Testis (tissue), 2 donors: ENCODE measurements at regions not wholly inside any gene's neighbourhood (a gene's known extent, or its start where the extent isn't known, plus 50 kb on each side); places are given as distances from the start of the nearest gene placed in this dataset.

ENCODE experiments used
- DNase-seq: peaks from one replicate; pipeline ENCODE4 v3.0.0-alpha.2; 2019
- H3K27ac ChIP-seq, 2 donors: fragments of 200-600 bp; sonication (generic); one replicate each; pipeline ENCODE4 v1.5.1; 2019
- H3K27me3 ChIP-seq: fragments of 200-600 bp; sonication (generic); one replicate; pipeline ENCODE4 v1.5.1; 2019
- H3K36me3 ChIP-seq: fragments of 200-600 bp; sonication (generic); one replicate; pipeline ENCODE4 v1.5.1; 2017; ENCODE audit warnings: low read depth; ENCODE audit errors: missing control alignments
- H3K4me1 ChIP-seq: fragments of 200-600 bp; sonication (generic); one replicate; pipeline ENCODE4 v1.5.1; 2019
- H3K4me3 ChIP-seq, 2 donors: fragments of 200-600 bp; sonication (generic); one replicate each; pipeline ENCODE4 v1.5.1; 2017 to 2019
- H3K9me3 ChIP-seq: fragments of 200-600 bp; sonication (generic); one replicate; pipeline ENCODE4 v1.5.1; 2017
- CTCF ChIP-seq, 3 experiments: fragments of 450-650 bp in 2 of 3; fragments of 200-600 bp in 1 of 3; sonication (generic) in 1 of 3; IDR thresholded peaks; one replicate each; pipeline ENCODE4 v1.5.1; 2016 to 2019; ENCODE audit warnings: antibody characterized with exemption in 3 of 3, mild to moderate bottlenecking in 2 of 3, moderate library complexity in 1 of 3
- POLR2A ChIP-seq: fragments of 450-650 bp; IDR thresholded peaks from one replicate; pipeline ENCODE4 v1.6.1; 2017; ENCODE audit warnings: antibody characterized with exemption, mild to moderate bottlenecking, moderate library complexity
- WGBS, 2 donors: methylation state at CpG; one replicate each; pipeline ENCODE4 v1.1.5; 2018; 5-methylcytosine and 5-hydroxymethylcytosine counted together
- intact Hi-C: fragments of 100-400 bp; cut with DNase I; formaldehyde crosslinking; loops from one replicate; pipeline ENCODE4 v1.15.1; 2023; ENCODE audit warnings: low total_unique reads

GRCh38 chr18:47725656-47726055, 204.8 kb downstream of the SMAD2 start:
- TF ChIP-seq CTCF (IDR thresholded peaks at IDR 0.05) = no peak
- no peak for TF ChIP-seq POLR2A

DNA sequence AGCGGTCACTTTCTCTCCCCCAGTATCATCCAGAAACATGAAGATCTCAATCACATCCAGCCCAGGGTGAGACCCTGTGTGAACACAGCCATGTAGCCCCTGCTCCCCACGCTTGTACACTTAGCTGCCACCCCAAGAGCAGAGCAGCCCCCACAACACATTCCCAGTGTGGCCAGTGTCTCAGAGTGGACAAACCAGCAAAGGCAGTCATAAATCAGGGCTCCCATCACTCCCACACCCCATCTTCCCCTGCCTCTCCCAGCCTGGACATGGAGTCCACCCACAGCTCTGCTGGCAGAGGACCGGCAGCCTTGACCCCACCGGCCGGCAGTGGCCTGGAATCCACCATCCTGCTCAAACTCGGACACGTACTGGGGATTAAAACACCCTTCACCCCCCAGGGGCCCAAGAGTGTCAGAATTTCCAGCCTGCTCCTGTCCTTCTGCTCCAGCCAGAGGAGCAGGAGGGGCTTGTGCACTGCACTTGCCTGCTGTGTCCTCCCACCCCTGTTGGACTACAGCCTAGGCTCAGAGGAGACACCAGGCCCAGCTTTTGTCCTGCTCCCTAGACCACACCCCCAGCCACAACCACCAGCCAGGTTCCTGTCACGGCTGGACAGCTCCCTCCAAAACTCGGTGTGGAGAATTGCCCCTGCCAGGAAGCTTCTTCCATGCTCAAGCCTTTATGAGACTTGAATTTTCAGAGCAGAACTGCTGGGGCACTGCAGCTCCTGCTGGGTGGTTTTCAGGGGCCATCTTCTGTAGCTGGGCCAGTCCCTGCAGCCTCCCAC, 206.1 kb downstream of the SMAD2 start:
- 15 to 73% methylated on average over 8 to 9 of the region's 9 CpGs for WGBS, 2 donors
- DNase-seq = no peak
- intact Hi-C loops = no loop called here

More at GRCh38 chr18:47725656-47726055, 204.8 kb downstream of the SMAD2 start:
- Histone ChIP-seq H3K4me3 (no peak overlapping the region), H3K9me3 (no peaks in the 10 kb centered on the region), H3K36me3 (no peaks in the 10 kb centered on the region), H3K27me3 (no peaks in the 10 kb centered on the region), H3K4me1 (no peaks in the 10 kb centered on the region), H3K27ac (no peak overlapping the region)
- DNase-seq = no peak
- 93 to 95% methylated on average over 3 of the region's 3 CpGs for WGBS, 2 donors
- intact Hi-C loops = no loop called here

DNA sequence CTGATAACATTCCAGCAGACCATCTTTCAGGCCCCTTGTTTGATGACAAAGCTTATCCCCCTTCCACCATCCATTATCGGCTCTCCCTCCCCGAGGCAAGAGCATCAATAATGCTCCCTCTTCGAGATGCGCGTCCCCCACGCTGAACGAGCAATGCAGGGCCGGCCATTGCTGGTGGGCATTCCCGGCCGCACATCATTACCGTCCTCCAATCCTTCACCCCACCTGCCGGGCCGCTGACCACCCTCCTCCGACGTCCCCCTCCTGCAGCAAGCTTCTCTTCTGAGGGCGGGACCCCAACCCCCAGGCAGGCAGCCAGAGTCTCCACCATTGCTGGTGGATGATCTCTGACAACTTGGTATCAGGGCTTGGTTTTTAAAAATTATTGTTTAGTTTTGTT, 208.6 kb downstream of the SMAD2 start:
- 77% methylated on average over 15 to 16 of the region's 16 CpGs for WGBS, 2 donors
- intact Hi-C loops = no loop called here
- Histone ChIP-seq H3K4me1 (no peaks in the 10 kb centered on the region), H3K4me3 (no peak overlapping the region), H3K27me3 (no peaks in the 10 kb centered on the region), H3K27ac (no peak overlapping the region), H3K9me3 (no peaks in the 10 kb centered on the region), H3K36me3 (no peaks in the 10 kb centered on the region)
- no peak for TF ChIP-seq CTCF (IDR thresholded peaks at IDR 0.05)
- no peak for TF ChIP-seq POLR2A
- no peak for DNase-seq

More for the DNA sequence above, 206.1 kb downstream of the SMAD2 start:
- no peak overlapping the region for H3K4me3 ChIP-seq
- no peaks in the 10 kb centered on the region for H3K9me3 ChIP-seq
- no peaks in the 10 kb centered on the region for H3K4me1 ChIP-seq
- no peaks in the 10 kb centered on the region for H3K27me3 ChIP-seq
- no peaks in the 10 kb centered on the region for H3K36me3 ChIP-seq
- TF ChIP-seq CTCF (IDR thresholded peaks at IDR 0.05) = no peak
- no peak for TF ChIP-seq POLR2A
- no peak overlapping the region for H3K27ac ChIP-seq

- no peaks in the 10 kb centered on the region for H3K36me3 ChIP-seq
- H3K27me3 ChIP-seq = no peaks in the 10 kb centered on the region
- no peak overlapping the region for H3K4me3 ChIP-seq
- H3K9me3 ChIP-seq = no peaks in the 10 kb centered on the region
- H3K27ac ChIP-seq = no peak overlapping the region
- TF ChIP-seq CTCF (IDR thresholded peaks at IDR 0.05) (no peak), POLR2A (no peak)
- WGBS, 2 donors = 88 to 92% methylated on average over 3 of the region's 3 CpGs
- intact Hi-C loops = no loop called here
- DNase-seq = no peak
- H3K4me1 ChIP-seq = no peaks in the 10 kb centered on the region
Observed at GRCh38 chr18:47720741-47721140, 209.7 kb downstream of the SMAD2 start.
